ENCODE measurements at regions not wholly inside any gene's neighbourhood (a gene's known extent, or its start where the extent isn't known, plus 50 kb on each side); places are given as distances from the start of the nearest gene placed in this dataset.
"Not testable (repeated sequence)": the region's sequence is repeated elsewhere in the genome, so short reads cannot be mapped to it uniquely, and the experiment has no call there.

DNA sequence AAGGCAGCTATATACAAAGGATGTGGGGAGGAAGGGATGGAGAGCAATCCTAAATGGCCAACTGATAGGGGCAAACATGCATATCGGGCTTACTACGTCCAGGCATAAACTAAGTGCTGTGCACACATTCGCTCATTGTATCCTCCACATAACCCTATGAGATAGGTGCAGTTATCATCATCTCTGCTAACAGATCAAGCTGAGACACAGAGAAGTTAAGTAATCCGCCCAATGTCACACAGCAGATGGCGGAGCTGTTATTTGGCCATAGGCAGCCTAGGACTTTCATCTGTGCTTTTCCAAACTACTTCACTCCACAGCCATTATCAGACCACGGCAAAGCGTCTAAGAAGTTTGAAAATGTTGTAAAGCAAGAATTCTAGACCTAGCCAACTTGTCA, 197.5 kb downstream of the RGS3 start:
- in situ Hi-C loops (cut with HindIII; ENCODE audit: low pct_ligation_motif_present, low pct_unique_long_range_greater_than_20kb, low sequenced_read_pairs), result no loop called here
- no peak for DNase-seq

DNA sequence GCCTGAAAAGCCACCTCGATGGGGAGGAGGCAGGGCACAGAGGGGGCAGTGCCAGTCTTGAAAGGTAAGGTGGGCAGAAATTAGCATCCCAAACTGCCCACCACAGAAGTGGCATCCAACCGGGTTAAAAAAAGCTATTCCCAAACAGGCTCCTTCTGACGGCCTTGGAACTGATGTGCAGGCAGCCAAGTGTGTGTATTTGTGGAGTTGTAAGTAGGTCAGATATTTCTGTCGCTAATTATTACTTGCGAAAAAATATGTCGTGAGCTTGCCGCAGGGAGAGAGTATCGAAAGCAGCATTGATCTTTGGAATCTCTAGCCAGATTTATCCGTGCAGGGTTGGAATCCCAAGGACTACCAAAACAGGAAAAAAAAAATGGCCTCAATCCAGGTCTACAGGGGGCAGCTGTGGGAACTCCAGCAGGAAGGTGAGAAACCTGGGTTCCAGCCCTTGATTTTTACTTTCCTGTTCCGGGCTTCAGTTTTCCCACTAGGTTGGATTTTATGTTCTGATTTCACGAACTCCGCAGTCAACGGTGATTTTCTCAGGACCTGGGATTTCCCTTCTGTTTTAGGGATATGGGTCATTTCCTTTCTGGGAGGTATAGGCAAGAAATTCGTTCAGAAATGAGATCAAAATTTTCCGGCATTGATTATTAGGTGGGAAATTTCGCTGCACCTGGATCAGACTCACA, 200.8 kb downstream of the RGS3 start:
- DNase-seq, result no peak
- in situ Hi-C loops (cut with HindIII; ENCODE audit: low pct_ligation_motif_present, low pct_unique_long_range_greater_than_20kb, low sequenced_read_pairs), result no loop called here

DNA sequence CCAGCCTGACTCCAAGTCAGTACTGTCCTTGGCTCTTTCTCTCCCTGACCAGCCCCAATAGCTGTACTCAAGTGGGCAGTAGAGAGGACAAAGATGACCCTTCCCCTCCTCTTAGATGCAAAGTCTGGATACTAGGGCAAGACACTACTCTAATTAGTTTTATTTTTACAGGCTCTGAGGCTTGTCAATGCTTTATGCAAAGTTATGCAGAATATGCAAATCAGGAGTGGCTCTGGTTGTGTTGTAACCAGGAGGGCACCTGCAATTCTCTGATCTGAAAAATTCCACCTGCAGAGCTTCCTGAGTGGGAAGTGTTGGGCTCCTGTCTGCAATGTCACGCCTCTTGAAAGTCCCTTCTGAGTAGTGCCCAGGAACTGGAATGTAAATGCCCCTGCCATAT, 201.5 kb downstream of the RGS3 start:
- in situ Hi-C loops (cut with HindIII; ENCODE audit: low pct_ligation_motif_present, low pct_unique_long_range_greater_than_20kb, low sequenced_read_pairs), result no loop called here
- no peak for DNase-seq

DNA sequence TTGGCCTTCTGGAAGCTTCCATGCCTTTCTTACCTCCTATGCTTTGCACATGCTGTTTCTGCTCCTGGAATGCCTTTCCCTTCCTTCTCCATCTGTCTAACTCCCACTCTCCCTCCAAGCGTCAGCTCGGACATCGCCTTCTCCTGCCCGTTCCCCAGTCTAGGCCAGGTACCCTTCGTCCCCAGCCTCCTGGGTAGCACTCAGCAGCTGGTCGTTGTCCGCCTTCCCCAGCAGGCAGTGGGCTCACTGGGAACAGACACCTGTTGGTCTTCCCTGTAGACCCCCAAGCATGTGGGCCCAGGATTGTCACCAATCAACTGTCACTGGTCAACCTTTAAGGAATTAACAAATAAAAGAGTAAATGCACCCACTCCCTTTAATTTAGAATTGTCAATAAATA, 202.2 kb downstream of the RGS3 start:
- in situ Hi-C loops (cut with HindIII; ENCODE audit: low pct_ligation_motif_present, low pct_unique_long_range_greater_than_20kb, low sequenced_read_pairs), result no loop called here
- no peak for DNase-seq

DNA sequence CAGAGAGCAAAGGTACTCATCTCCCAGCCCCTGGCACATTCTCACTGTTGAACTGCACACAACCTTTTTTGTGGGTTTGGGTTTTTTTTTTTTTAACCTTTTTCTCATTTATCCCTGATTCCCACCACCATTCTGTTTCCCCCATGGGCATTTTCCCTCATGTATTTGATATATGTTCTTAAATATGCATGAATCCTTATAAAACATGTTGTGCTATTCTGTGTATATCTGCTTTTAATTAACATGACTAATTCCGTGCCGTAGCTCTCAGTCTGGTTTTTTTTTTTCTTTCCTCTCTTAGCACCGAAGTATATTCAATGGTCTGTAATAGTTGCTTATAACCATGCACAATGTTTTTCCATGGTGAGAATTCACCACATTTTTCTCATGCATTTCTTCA, 204.5 kb downstream of the RGS3 start:
- in situ Hi-C loops (cut with HindIII; ENCODE audit: low pct_ligation_motif_present, low pct_unique_long_range_greater_than_20kb, low sequenced_read_pairs), result no loop called here
- DNase-seq, result no peak

DNA sequence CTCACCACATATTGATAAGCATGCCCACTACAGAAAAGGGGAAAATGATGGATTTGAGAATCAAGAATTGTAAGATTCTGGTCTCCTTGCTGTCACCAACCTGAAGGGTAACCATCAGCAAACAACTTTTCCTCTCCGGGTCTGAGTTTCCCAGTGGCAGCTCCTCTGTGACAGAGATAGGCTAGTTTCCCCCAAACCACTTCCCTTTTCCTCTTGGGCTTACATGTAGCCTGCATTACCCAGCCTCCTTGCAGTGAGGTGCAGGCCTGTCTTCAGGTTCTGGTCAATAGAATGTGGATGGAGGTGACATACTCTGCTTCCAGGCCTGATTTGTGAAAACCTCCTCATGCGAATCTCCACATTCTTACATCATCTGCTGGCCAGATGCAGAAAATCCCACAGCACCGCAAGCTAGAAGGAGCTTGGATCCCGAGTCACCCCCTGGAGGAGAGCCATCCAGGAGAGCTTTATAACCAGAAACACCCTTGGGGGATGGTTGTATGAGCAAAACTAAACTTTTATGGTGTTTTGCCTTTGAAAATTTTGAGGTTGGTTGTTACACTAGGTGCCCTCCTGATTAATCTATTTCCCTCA, 206.1 kb downstream of the RGS3 start:
- in situ Hi-C loops (cut with HindIII; ENCODE audit: low pct_ligation_motif_present, low pct_unique_long_range_greater_than_20kb, low sequenced_read_pairs), result no loop called here
- DNase-seq, result peak; percentile 40

DNA sequence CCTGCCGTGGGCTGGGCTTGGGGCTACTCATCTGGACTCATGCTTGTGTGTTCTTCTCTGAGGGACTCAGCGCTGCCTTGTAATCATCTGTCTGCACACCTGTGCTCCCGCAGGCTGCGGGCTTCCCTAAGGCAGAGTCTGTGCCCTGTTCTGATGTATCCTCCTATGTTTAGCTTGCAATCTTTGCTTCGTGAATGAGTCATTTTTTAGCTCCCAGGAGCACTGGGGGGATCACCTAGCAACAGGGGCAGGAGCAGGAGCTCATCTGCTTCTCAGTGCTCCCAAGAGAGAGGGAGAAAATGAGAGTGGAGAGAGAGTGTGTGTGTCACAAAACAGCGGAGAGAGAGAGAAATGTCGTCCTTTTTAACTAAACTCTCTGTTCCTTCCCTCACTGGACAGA, 202.4 kb upstream of the ZNF618 start:
- in situ Hi-C loops (cut with HindIII; ENCODE audit: low pct_ligation_motif_present, low pct_unique_long_range_greater_than_20kb, low sequenced_read_pairs), result no loop called here
- DNase-seq, result no peak

DNA sequence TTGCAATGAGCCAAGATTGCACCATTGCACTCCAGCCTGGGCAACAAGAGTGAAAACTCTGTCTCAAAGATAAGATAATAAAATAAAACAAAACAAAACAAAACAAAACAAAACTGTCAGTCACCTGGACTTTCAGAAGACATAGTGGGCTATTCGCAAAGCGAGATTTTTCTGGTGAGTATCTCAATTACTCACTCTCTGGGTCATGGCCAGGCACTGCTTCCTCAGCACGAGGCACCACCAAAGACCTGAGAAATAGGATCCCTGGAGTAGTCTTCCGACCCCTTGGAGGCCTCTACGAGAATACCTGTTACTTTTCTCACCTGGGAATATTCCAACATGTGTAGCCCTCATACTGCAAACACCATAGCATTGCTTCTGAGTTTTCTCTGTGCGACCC, 201.7 kb upstream of the ZNF618 start:
- no peak for DNase-seq
- in situ Hi-C loops (cut with HindIII; ENCODE audit: low pct_ligation_motif_present, low pct_unique_long_range_greater_than_20kb, low sequenced_read_pairs), result no loop called here

DNA sequence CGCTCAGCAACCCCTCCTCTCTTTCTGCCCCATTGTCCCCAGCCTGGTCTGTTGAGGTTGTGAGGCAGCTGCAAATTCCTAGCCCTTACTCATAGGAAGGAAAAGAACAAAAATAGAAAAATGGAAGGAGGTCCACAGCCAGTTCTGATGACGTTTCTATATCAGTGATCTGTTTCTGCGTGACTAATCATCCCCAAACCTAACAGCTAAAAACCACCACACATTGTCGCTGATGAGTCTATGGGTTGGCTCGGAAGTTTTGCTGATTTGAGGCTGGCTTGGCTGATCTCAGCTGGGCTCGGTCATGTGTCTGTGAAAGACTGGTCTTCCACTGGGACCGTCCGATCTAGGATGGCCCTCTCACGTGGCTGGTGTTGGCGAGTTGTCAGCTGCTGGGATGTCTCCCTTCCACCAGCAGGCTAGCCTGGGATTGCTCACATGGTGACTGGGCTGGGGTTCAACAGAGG, 200.6 kb upstream of the ZNF618 start:
- peak; percentile 75 for DNase-seq

DNA sequence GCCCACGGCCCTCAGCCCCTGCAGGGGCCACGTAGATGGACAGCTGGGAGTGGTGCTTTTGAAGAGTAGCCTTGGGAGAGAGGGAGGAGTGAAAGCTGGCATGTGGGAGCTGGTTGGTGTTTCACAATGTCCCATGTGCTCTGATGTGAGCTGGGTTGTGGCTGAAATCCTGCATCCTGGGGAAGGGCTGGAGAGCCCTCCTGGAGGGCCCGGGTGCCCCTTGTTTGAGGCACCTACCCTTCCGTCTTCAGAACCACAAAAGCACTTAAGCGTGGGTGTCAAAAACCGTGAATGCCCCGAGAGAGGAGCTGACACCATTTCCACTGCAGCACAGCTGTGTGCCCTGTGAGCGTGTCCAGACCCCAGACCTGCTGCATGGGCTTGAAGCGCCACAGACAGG, 199.1 kb upstream of the ZNF618 start:
- no peak for DNase-seq
- in situ Hi-C loops (cut with HindIII; ENCODE audit: low pct_ligation_motif_present, low pct_unique_long_range_greater_than_20kb, low sequenced_read_pairs), result no loop called here

More for the DNA sequence above, 200.6 kb upstream of the ZNF618 start:
- in situ Hi-C loops (cut with HindIII; ENCODE audit: low pct_ligation_motif_present, low pct_unique_long_range_greater_than_20kb, low sequenced_read_pairs), result no loop called here

DNA sequence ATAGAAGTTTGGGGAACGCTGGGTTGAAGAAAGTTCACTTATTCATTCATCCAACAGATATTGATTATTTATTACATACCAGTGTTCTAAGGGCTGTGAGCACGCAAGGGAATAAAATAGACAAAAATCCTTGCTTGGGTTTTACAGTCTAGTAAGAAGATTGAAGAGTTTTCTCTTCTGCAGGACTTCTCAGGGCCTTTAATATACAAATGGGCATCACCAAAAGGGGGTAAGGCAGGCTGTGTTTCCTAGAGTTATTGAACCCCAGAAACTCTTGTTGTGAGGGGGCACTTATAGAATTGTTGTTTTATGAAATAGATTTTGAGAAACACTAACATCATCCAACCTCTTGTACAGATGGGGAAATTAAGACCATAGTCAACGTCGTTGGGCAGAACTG, 198.5 kb upstream of the ZNF618 start:
- in situ Hi-C loops (cut with HindIII; ENCODE audit: low pct_ligation_motif_present, low pct_unique_long_range_greater_than_20kb, low sequenced_read_pairs), result no loop called here
- DNase-seq, result no peak

DNA sequence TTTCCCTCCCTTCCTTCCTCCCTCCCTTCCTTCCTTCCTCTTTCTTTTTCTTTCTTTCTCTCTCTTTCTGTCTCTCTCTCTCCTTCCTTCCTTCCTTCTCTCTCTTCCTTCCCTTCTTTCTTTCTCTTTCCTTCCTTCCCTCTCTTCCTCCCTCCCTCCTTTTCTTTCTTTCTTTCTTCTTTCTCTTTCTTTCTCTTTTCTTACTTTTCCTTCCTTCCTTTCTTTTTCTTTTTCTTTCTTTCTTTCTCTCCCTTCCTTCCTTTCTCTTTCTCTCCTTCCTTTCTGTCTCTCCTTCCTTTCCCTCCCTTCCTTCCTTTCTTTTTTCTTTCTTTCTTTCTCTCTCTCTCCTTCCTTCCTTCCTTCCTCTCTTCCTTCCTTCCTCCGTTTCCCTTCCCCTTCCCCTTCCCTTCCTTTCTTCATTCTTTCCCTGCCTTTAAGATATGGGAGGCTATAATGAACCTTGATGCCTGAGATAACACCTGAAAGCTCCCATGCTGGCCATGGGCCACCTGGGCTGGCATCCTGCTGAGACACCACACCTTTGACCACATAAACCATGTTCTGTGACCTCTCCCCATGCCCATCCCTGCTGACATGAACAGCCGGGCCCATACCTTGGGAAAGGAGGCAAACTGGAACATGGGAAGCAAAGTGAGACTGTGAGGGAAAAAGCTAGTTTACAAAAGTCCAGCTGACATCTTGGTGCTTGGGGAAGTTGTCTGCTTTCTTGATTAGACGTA, 197.8 kb upstream of the ZNF618 start:
- in situ Hi-C loops (cut with HindIII; ENCODE audit: low pct_ligation_motif_present, low pct_unique_long_range_greater_than_20kb, low sequenced_read_pairs), result no loop called here
- no peak for DNase-seq

DNA sequence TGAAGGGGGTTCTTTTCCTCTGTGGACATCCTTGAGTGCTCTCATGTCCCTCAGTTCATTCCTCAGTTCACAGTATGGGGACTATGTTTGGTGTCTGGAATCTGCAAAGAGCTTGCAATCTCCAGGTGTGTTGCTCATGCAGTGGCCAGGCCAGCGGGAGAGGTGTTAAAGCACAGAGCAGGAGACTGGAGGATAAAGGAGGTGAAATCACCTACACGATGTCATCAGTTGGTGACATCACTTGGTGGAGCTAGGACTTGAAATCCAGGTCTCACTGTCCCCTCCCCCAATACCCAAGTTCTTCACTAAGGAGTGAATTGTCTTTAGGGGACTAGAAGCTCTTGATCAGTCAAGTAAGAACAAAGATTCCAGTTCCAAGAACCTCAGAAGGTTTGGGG, 197.3 kb upstream of the ZNF618 start:
- in situ Hi-C loops (cut with HindIII; ENCODE audit: low pct_ligation_motif_present, low pct_unique_long_range_greater_than_20kb, low sequenced_read_pairs), result no loop called here
- DNase-seq, result no peak

DNA sequence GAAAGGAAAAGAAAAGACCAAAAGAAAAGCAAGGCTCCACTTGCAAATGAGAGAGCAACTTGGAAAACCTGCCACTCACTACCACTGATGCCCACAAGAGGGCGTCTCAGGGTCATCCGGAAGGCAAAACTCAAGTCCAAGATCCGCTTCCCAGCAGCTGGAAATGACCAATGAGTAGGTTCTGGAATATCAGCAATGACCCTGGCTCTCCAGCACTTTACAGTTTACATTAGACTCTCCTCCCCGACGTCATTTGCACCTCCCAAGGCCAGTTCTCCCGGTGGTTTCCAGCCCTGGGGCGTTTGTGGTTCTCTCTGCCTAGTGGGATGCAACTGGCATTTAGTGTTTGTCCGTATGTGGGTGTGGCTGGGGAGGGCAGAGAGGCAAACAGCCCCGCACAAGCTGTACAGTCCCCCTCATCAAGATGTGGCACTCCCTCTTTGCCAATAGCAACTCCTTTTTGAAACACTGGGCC, 193.8 kb upstream of the ZNF618 start:
- peak; percentile 59 for DNase-seq

DNA sequence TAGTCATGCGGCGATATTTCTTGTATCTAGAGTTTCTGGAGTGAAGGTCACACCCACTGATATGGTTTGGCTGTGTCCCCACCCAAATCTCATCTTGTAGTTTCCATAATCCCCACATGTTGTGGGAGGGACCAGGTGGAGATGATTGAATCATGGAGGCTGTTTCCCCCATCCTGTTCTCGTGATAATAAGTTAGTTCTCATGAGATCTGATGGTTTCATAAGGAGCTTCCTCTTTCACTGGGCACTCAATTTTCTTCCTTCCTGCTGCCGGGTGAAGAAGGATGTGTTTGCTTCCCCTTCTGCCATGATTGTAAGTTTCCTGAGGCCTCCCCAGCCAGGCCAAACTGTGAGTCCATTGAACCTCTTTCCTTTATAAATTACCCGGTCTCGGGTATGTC, 190.5 kb upstream of the ZNF618 start:
- DNase-seq; in situ Hi-C loops (cut with HindIII; ENCODE audit: low pct_ligation_motif_present, low pct_unique_long_range_greater_than_20kb, low sequenced_read_pairs): not testable (repeated sequence)

More for the DNA sequence above, 193.8 kb upstream of the ZNF618 start:
- in situ Hi-C loops (cut with HindIII; ENCODE audit: low pct_ligation_motif_present, low pct_unique_long_range_greater_than_20kb, low sequenced_read_pairs), result no loop called here

DNA sequence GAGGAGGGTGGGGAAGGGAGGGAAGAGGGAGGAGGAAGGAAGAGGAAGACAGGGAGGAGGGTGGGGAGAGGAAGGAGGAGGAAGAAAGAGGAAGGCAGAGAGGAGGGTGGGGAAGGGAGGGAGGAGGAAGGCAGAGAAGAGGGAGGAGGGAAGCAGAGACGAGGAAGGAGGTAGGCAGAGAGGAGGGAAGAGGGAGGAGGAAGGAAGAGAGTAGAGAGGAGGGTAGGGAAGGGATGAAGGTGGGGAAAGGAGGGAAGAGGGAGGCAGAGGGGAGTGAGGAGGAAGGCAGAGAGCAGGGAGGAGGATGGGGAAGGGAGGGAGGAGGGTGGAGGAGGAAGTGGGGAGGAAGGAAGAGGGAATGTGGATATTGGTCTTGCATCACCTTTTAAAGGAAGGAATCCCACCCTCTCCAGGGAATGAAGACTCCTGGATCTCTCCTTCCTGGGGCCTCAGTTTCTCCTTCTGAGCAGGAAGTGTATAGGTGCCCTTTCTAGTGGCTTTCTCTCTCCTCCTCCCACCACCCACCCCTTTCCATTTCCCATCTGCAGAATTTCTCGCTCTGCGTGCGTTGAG, 188.9 kb upstream of the ZNF618 start:
- DNase-seq, result no peak
- in situ Hi-C loops (cut with HindIII; ENCODE audit: low pct_ligation_motif_present, low pct_unique_long_range_greater_than_20kb, low sequenced_read_pairs), result no loop called here

DNA sequence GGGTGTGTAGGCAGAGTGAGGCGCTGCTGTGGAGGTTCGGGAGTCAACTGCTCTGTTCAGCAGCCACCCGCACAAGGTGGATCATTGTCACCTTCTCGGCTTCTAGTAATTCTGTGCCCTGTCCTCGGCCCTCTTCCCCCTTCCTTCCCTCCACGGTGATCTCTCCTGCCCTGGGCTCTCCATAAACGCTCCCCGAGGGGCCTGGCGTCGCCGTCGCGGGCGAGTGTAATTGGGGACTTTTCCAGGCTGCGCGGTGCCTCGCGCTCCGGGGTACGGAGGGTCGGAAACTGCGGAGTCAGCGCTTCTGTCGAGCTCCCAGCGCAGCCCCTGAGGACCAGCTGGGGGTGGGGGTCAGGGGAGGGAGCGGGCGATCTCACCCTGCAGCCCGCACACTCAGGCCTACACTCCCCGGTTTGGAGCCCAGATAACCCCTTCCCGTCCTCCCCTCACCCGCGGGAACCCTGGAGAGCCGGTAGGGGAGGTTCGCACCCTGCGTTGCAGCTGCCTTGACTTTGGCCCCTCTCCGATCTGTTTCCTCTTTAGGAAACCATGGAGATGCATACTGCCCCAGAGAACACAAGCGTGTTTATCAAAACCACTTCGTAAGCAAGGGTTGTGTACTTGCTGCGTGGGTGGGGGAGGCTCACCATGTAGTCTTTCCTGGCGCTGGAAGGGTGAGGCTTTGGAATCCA, 188.3 kb upstream of the ZNF618 start:
- no peak for DNase-seq
- in situ Hi-C loops (cut with HindIII; ENCODE audit: low pct_ligation_motif_present, low pct_unique_long_range_greater_than_20kb, low sequenced_read_pairs), result no loop called here

DNA sequence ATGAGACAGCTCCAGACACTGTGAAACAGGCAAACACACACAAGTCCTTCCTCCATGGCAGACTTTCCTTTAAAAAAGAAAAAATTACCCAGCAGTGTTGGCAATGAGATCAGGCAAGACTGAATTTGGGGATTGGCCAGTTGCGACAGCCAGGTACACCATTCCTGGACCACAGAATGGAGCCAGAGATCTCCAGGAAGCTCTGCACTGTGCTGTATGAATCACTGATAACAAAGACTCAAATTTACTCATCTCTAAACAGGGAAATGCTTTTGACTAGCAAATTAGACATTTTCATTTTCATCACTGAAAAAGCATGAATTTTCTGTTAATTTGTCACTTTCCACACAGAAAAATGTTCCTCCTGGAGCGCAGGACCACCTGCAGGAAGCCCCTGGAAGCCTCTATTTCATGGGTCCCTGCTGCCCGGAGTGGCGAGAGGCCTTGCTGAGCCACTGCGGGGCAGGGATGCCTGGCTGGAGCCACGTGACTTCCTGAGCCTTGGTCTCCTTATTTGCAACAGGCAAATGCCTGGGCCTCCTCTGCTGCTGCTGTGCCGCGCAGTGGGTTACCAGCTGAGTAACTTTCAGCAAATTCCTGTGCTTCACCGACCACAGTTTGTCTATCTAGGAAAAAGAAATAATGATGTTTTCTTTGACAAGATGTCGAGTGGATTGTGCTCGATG, 185.9 kb upstream of the ZNF618 start:
- in situ Hi-C loops (cut with HindIII; ENCODE audit: low pct_ligation_motif_present, low pct_unique_long_range_greater_than_20kb, low sequenced_read_pairs), result no loop called here
- no peak for DNase-seq
